ENCODE measurements at regions not wholly inside any gene's neighbourhood (a gene's known extent, or its start where the extent isn't known, plus 50 kb on each side); places are given as distances from the start of the nearest gene placed in this dataset.

DNA sequence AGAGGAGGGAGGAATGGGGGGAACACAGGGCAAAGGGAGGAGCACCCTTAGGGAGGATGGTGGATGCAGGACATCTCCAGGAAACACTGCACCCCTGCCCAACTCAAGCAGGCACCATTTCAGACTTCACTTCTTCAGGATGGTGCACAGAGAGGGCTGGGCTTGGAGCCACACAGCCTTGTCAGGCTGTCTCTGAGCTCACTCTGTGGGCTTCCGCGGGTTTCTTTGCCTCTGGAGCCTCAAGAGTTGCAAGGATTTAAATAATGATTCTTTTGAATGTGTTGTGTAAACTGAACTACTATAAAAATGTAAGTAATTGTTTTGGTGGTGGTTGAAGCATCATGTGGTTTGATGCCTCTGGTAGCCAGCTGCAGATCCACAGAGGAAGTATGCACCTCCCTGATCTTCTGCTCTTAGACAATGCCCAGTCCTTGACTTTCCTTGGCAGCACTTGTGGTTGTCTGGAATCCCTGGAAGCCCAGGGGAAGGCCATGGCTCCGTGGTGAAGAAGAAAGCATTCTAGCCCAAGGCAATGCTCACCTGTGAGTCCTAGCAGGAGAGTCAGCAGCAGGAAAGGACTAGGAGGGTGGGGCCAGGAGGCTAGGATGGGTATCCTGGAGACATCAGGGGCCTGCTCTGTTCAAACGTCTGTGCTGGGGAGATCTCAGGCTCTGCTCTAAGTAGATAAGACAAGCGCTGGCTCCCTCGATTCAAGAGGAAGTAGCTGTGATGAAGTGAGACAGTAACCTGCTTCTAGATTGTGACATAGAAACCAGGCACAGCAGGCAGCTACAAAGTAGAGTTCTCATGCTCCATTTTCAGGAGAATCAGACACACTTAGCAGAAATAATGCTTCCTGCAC, 50.2 kb upstream of the SIRPG start:
- no peak for ATAC-seq
- DNase-seq: no peak
- intact Hi-C loops (cut with DNase I, micrococcal nuclease): no loop called here
